Esophagus muscularis mucosa (tissue), 4 donors: ENCODE measurements at regions not wholly inside any gene's neighbourhood (a gene's known extent, or its start where the extent isn't known, plus 50 kb on each side); places are given as distances from the start of the nearest gene placed in this dataset.

ENCODE experiments used
- DNase-seq: peaks from one replicate; pipeline ENCODE4 v3.0.0-alpha.2; 2017; ENCODE audit errors: extremely low spot score
- H3K27ac ChIP-seq, 4 donors: fragments of 200-600 bp; sonication (generic); replicated peaks in 1 of 4; 1 replicate in 3 of 4; 2 replicates in 1 of 4; pipeline ENCODE4 v1.5.1; 2016 to 2019; ENCODE audit warnings: mild to moderate bottlenecking in 1 of 4
- H3K27me3 ChIP-seq, 4 donors: fragments of 200-600 bp; sonication (generic); one replicate each; pipeline versions ENCODE4 v1.5.1 to v1.6.0; 2016 to 2019
- H3K36me3 ChIP-seq, 4 donors: fragments of 200-600 bp; sonication (generic); one replicate each; pipeline ENCODE4 v1.5.1; 2016 to 2019
- H3K4me1 ChIP-seq, 4 donors: fragments of 200-600 bp; sonication (generic); one replicate each; pipeline ENCODE4 v1.5.1; 2016 to 2019
- H3K4me3 ChIP-seq, 4 donors: fragments of 200-600 bp; sonication (generic); 1 replicate in 2 of 4; 2 replicates in 2 of 4; pipeline ENCODE4 v1.5.1; 2016 to 2019; ENCODE audit warnings: mild to moderate bottlenecking in 4 of 4, moderate library complexity in 1 of 4
- H3K9me3 ChIP-seq, 4 donors: fragments of 200-600 bp; sonication (generic); 1 replicate in 3 of 4; 2 replicates in 1 of 4; pipeline ENCODE4 v1.5.1; 2016 to 2019
- CTCF ChIP-seq, 3 experiments: fragments of 200-600 bp in 2 of 3; fragments of 450-650 bp in 1 of 3; sonication (generic) in 2 of 3; IDR thresholded peaks; one replicate each; pipeline ENCODE4 v1.5.1; 2017 to 2019; ENCODE audit warnings: antibody characterized with exemption in 3 of 3, mild to moderate bottlenecking in 2 of 3, moderate library complexity in 1 of 3
- EP300 ChIP-seq: sonication (generic); formaldehyde crosslinking; IDR thresholded peaks from one replicate; pipeline ENCODE4 v1.6.1; 2017; ENCODE audit warnings: antibody characterized with exemption
- POLR2A ChIP-seq: fragments of 450-650 bp; IDR thresholded peaks from one replicate; pipeline ENCODE4 v1.6.1; 2017; ENCODE audit warnings: antibody characterized with exemption, moderate library complexity, mild to moderate bottlenecking, low read depth
- POLR2AphosphoS5 ChIP-seq, 2 donors: sonication (generic); formaldehyde crosslinking; IDR thresholded peaks; one replicate each; pipeline ENCODE4 v1.6.1; 2017; ENCODE audit warnings: antibody characterized with exemption in 2 of 2
- WGBS: methylation state at CpG from one replicate; pipeline ENCODE4 v1.1.5; 2018; 5-methylcytosine and 5-hydroxymethylcytosine counted together
- intact Hi-C: fragments of 100-400 bp; cut with DNase I; formaldehyde crosslinking; loops from one replicate; pipeline ENCODE4 v1.15.1; 2023

- no peak overlapping the region for H3K4me3 ChIP-seq
- H3K27me3 ChIP-seq, result no peaks in the 10 kb centered on the region
- no peaks in the 10 kb centered on the region for H3K9me3 ChIP-seq
- WGBS, result 83% methylated on average over 5 of the region's 5 CpGs
- DNase-seq, result no peak
- no peak overlapping the region for H3K27ac ChIP-seq
- no peaks in the 10 kb centered on the region for H3K36me3 ChIP-seq
- TF ChIP-seq CTCF (IDR thresholded peaks at IDR 0.05) (no peak), EP300 (no peak), POLR2AphosphoS5 (IDR thresholded peaks at IDR 0.05) (no peak), POLR2A (no peak)
- intact Hi-C loops, result no loop called here
- no peaks in the 10 kb centered on the region for H3K4me1 ChIP-seq
Observed at GRCh38 chr21:16775076-16775475, 737.8 kb upstream of the CXADR start.

GRCh38 chr21:16777041-16777720 is 735.7 kb upstream of the CXADR start:
- intact Hi-C loops, result no loop called here
- Histone ChIP-seq H3K27me3 (no peaks in the 10 kb centered on the region), H3K4me3 (no peak overlapping the region), H3K27ac (no peak overlapping the region), H3K4me1 (no peaks in the 10 kb centered on the region), H3K9me3 (no peaks in the 10 kb centered on the region), H3K36me3 (no peaks in the 10 kb centered on the region)
- DNase-seq, result no peak
- WGBS, result 69% methylated on average over 6 of the region's 6 CpGs
- TF ChIP-seq CTCF (IDR thresholded peaks at IDR 0.05) (no peak), EP300 (no peak), POLR2AphosphoS5 (IDR thresholded peaks at IDR 0.05) (no peak), POLR2A (no peak)

- H3K4me1 ChIP-seq, result no peaks in the 10 kb centered on the region
- H3K9me3 ChIP-seq, result peaks cover 0 to 9% (median 7%) of the 10 kb centered on the region in 4 donors
- H3K27me3 ChIP-seq, result no peaks in the 10 kb centered on the region
- no peak for TF ChIP-seq EP300
- no peak for TF ChIP-seq POLR2AphosphoS5 (IDR thresholded peaks at IDR 0.05)
- TF ChIP-seq CTCF (IDR thresholded peaks at IDR 0.05), result no peak
- no peak for TF ChIP-seq POLR2A
- WGBS, result 39% methylated on average over 2 of the region's 2 CpGs
- no peak overlapping the region for H3K4me3 ChIP-seq
- H3K27ac ChIP-seq, result no peak overlapping the region
- no peak for DNase-seq
- H3K36me3 ChIP-seq, result no peaks in the 10 kb centered on the region
- intact Hi-C loops, result no loop called here
Observed at GRCh38 chr21:16788584-16788983, 724.3 kb upstream of the CXADR start.

GRCh38 chr21:16789636-16790035 is 723.2 kb upstream of the CXADR start:
- no peaks in the 10 kb centered on the region for H3K27me3 ChIP-seq
- no peak for DNase-seq
- H3K36me3 ChIP-seq, result no peaks in the 10 kb centered on the region
- no peak overlapping the region for H3K4me3 ChIP-seq
- no peak overlapping the region for H3K27ac ChIP-seq
- 75% methylated on average over 3 of the region's 3 CpGs for WGBS
- H3K4me1 ChIP-seq, result peaks cover 0 to under 1% (median 0%) of the 10 kb centered on the region in 4 donors
- TF ChIP-seq POLR2A, result no peak
- no peak for TF ChIP-seq EP300
- TF ChIP-seq POLR2AphosphoS5 (IDR thresholded peaks at IDR 0.05), result no peak
- TF ChIP-seq CTCF (IDR thresholded peaks at IDR 0.05), result no peak
- peaks cover 0 to 4% (median 2%) of the 10 kb centered on the region in 4 donors for H3K9me3 ChIP-seq
- intact Hi-C loops, result no loop called here

DNA sequence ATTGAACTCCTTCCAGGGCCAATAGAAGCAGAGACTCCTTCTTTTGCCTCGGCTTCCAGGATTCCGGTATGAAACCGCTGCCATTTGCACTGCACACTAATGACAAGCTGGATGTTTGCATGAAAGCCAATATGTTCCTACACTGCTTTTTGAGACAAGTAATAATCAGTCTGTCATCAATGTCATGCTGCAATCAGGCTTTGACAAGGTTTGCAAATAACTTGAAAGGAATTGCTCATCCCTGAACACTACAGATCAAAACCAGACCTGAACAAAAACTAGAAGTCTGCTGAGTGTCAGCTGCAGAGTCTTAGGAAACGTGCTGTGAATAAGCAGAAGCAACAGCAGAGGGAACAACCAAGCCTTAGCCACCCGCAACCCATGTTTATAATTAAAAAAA is 720.7 kb upstream of the CXADR start:
- intact Hi-C loops, result no loop called here
- no peak overlapping the region for H3K4me3 ChIP-seq
- H3K27ac ChIP-seq, result no peak overlapping the region
- no peaks in the 10 kb centered on the region for H3K36me3 ChIP-seq
- TF ChIP-seq POLR2A (no peak), CTCF (IDR thresholded peaks at IDR 0.05) (no peak), POLR2AphosphoS5 (IDR thresholded peaks at IDR 0.05) (no peak), EP300 (no peak)
- H3K9me3 ChIP-seq, result no peaks in the 10 kb centered on the region
- peaks cover 0 to 14% (median 0%) of the 10 kb centered on the region in 4 donors for H3K4me1 ChIP-seq
- no peaks in the 10 kb centered on the region for H3K27me3 ChIP-seq
- 88% methylated on average over 5 of the region's 5 CpGs for WGBS
- DNase-seq, result no peak
